BJ (cell line): ENCODE measurements at regions not wholly inside any gene's neighbourhood (a gene's known extent, or its start where the extent isn't known, plus 50 kb on each side); places are given as distances from the start of the nearest gene placed in this dataset.
"Not testable (repeated sequence)": the region's sequence is repeated elsewhere in the genome, so short reads cannot be mapped to it uniquely, and the experiment has no call there.

Source experiments
- CTCF ChIA-PET: fragments of 350-600 bp; formaldehyde crosslinking; extraction: SDS; loops from one replicate; lab custom pipeline; 2021; ENCODE audit warnings: antibody characterized with exemption, inconsistent platforms; lab: Yijun Ruan, JAX
- POLR2A ChIA-PET: fragments of 300-600 bp; sonication (Branson Sonifier 250); formaldehyde crosslinking; extraction: SDS; loops from one replicate; lab custom pipeline; 2021; ENCODE audit warnings: antibody characterized with exemption; lab: Charles Lee
- DNase-seq: peaks from one replicate; pipeline ENCODE4 v3.0.0-alpha.2; 2011; ENCODE audit warnings: low read depth
- H3K27me3 ChIP-seq: 2 replicates; pipeline ENCODE4 v1.6.0; 2011; ENCODE audit warnings: low read length; ENCODE audit not compliant: control insufficient read depth, insufficient read depth
- H3K36me3 ChIP-seq: 2 replicates; pipeline ENCODE4 v1.5.1; 2011; ENCODE audit warnings: low read length; ENCODE audit not compliant: control insufficient read depth, insufficient read depth
- H3K4me3 ChIP-seq: 2 replicates; pipeline ENCODE4 v1.5.1; 2011; ENCODE audit warnings: low read depth, mild to moderate bottlenecking, control low read depth, low read length
- TF ChIP-seq, protein P1 (sequence below): IDR thresholded peaks from 2 replicates; pipeline ENCODE4 v1.5.1; 2011; ENCODE audit warnings: low read depth, mild to moderate bottlenecking, control low read depth, inconsistent platforms, low read length, moderate library complexity; ENCODE audit not compliant: insufficient read depth

GRCh38 chr4:109378511-109378910 lies 55.1 kb upstream of the SEC24B start:
- no peaks in the 10 kb centered on the region for H3K27me3 ChIP-seq
- ChIA-PET CTCF (no interaction called here), POLR2A (no interaction called here)
- no peaks in the 10 kb centered on the region for H3K36me3 ChIP-seq
- H3K4me3 ChIP-seq, result no peak overlapping the region
- TF ChIP-seq, protein P1, sequence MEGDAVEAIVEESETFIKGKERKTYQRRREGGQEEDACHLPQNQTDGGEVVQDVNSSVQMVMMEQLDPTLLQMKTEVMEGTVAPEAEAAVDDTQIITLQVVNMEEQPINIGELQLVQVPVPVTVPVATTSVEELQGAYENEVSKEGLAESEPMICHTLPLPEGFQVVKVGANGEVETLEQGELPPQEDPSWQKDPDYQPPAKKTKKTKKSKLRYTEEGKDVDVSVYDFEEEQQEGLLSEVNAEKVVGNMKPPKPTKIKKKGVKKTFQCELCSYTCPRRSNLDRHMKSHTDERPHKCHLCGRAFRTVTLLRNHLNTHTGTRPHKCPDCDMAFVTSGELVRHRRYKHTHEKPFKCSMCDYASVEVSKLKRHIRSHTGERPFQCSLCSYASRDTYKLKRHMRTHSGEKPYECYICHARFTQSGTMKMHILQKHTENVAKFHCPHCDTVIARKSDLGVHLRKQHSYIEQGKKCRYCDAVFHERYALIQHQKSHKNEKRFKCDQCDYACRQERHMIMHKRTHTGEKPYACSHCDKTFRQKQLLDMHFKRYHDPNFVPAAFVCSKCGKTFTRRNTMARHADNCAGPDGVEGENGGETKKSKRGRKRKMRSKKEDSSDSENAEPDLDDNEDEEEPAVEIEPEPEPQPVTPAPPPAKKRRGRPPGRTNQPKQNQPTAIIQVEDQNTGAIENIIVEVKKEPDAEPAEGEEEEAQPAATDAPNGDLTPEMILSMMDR, result no peak
- DNase-seq, result no peak

GRCh38 chr4:109378076-109378475 lies 55.5 kb upstream of the SEC24B start:
- DNase-seq, result no peak
- POLR2A ChIA-PET, result no interaction called here
- no peaks in the 10 kb centered on the region for H3K36me3 ChIP-seq
- no peaks in the 10 kb centered on the region for H3K27me3 ChIP-seq
- TF ChIP-seq, protein P1, result no peak
- H3K4me3 ChIP-seq, result no peak overlapping the region
- CTCF ChIA-PET, result no interaction called here

- no peaks in the 10 kb centered on the region for H3K27me3 ChIP-seq
- ChIA-PET CTCF (no interaction called here), POLR2A (no interaction called here)
- TF ChIP-seq, protein P1, result no peak
- no peaks in the 10 kb centered on the region for H3K36me3 ChIP-seq
- no peak overlapping the region for H3K4me3 ChIP-seq
- no peak for DNase-seq
Measured at GRCh38 chr4:109375778-109376414, 57.7 kb upstream of the SEC24B start.

DNA sequence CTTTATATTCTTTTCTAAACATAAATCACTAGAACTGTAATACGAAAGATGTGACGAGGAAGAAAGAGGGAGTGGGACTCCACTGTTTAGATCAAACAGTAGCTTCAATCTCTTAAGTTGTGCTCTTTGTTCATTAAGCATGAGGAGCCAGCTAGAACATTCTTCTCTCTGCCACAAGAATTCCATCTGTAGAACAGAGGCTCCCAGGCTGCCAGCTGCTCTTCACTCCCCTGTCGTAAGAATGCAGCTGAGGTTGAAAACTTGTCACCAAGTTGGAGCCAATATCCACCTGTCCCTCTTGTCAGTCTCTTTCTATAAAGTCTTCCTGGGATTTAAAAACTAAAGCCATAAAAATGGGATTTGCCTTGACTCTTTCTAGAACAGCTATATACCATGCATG lies 65.0 kb upstream of the SEC24B start:
- CTCF ChIA-PET, result interaction anchor here (1.0 kb wide), 1 partner anchor 331 kb away, joined by 3 read pairs; no protein-coding TSS in a partner anchor
- TF ChIP-seq, protein P1, result no peak
- H3K4me3 ChIP-seq, result no peak overlapping the region

GRCh38 chr4:109365939-109366338 lies 63.5 kb upstream of the COL25A1 start:
- ChIA-PET CTCF (interaction anchor here (0.8 kb wide), 1 partner anchor 41 kb away, joined by 3 read pairs; no protein-coding TSS in a partner anchor), POLR2A (no interaction called here)
- DNase-seq, result no peak
- Histone ChIP-seq H3K4me3 (no peak overlapping the region), H3K36me3 (no peaks in the 10 kb centered on the region), H3K27me3 (no peaks in the 10 kb centered on the region)
- TF ChIP-seq, protein P1, result no peak

More for the DNA sequence above, 65.0 kb upstream of the SEC24B start:
- H3K27me3 ChIP-seq, result no peaks in the 10 kb centered on the region
- POLR2A ChIA-PET, result no interaction called here
- H3K36me3 ChIP-seq, result no peaks in the 10 kb centered on the region
- no peak for DNase-seq

DNA sequence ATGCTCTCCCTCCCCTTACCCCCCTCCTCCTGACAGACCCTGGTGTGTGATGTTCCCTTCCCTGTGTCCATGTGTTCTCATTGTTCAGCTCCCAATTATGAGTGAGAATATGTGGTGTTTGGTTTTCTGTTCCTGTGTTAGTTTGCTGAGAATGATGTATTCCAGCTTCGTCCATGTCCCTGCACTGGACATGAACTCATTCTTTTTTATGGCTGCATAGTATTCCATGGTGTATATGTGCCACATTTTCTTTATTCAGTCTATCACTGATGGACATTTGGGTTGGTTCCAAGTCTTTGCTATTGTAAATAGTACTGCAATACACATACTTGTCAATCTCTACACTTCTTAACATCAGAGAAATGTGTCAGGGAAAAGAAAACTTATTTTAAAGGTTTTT lies 62.8 kb upstream of the COL25A1 start:
- POLR2A ChIA-PET, H3K27me3 ChIP-seq, DNase-seq, H3K4me3 ChIP-seq, H3K36me3 ChIP-seq: not testable (repeated sequence)
- CTCF ChIA-PET, result interaction anchor here (0.8 kb wide), 1 partner anchor 41 kb away, joined by 3 read pairs; no protein-coding TSS in a partner anchor
